Immature natural killer cell (primary cell): ENCODE measurements at regions not wholly inside any gene's neighbourhood (a gene's known extent, or its start where the extent isn't known, plus 50 kb on each side); places are given as distances from the start of the nearest gene placed in this dataset.
"Not testable (repeated sequence)": the region's sequence is repeated elsewhere in the genome, so short reads cannot be mapped to it uniquely, and the experiment has no call there.

Experiments used
- DNase-seq, 3 donors: peaks; one replicate each; pipeline ENCODE4 v3.0.0; 2022; ENCODE audit warnings: mixed read lengths in 1 of 3
- H3K27ac Mint-ChIP-seq, 6 donors: one replicate each; pipeline ENCODE4 v1.8.0; 2020; ENCODE audit warnings: mixed read lengths in 6 of 6, mild to moderate bottlenecking in 5 of 6, inconsistent platforms in 4 of 6, moderate library complexity in 3 of 6
- H3K27me3 Mint-ChIP-seq, 3 donors: one replicate each; pipeline ENCODE4 v1.8.0; 2020 to 2021; ENCODE audit warnings: low read depth in 3 of 3, mild to moderate bottlenecking in 3 of 3, mixed read lengths in 3 of 3, moderate library complexity in 3 of 3, inconsistent platforms in 1 of 3
- H3K36me3 Mint-ChIP-seq, 3 donors: one replicate each; pipeline ENCODE4 v1.8.0; 2020; ENCODE audit warnings: mixed read lengths in 3 of 3, inconsistent platforms in 2 of 3, mild to moderate bottlenecking in 2 of 3
- H3K4me1 Mint-ChIP-seq, 2 donors: one replicate each; pipeline ENCODE4 v1.8.0; 2020; ENCODE audit warnings: inconsistent platforms in 2 of 2, mild to moderate bottlenecking in 2 of 2, mixed read lengths in 2 of 2, moderate library complexity in 1 of 2
- H3K4me3 Mint-ChIP-seq, 5 donors: one replicate each; pipeline ENCODE4 v1.8.0; 2020; ENCODE audit warnings: mild to moderate bottlenecking in 5 of 5, mixed read lengths in 5 of 5, inconsistent platforms in 3 of 5, moderate library complexity in 3 of 5
- H3K9me3 Mint-ChIP-seq, 6 donors: one replicate each; pipeline ENCODE4 v1.8.0; 2020; ENCODE audit warnings: mild to moderate bottlenecking in 6 of 6, mixed read lengths in 6 of 6, inconsistent platforms in 4 of 6, moderate library complexity in 3 of 6

DNA sequence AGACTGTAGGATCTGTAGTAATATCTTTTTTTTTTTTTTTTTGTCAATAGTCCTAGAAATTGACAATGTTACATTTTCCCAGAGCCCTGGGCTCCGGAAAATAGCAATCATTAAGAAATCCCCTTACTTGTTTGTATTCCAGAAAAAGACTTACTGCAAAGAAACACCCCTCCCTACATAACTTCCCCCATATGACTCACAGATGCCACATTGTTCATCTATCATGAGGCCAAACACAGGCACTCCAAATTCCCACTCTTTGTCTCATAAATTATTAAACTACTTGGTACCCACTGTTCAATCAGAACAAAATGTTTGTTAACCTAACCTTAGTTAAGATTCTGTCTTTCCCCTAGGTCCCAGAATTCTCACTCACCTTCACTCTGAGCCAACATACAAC, 53.5 kb downstream of the TEX51 start:
- H3K27ac Mint-ChIP-seq, result no peak overlapping the region
- no peaks in the 10 kb centered on the region for H3K36me3 Mint-ChIP-seq
- no peak for DNase-seq
- H3K9me3 Mint-ChIP-seq, result peaks cover 0 to 4% (median 0%) of the 10 kb centered on the region in 6 donors
- H3K27me3 Mint-ChIP-seq, result peaks cover 5 to 8% (median 7%) of the 10 kb centered on the region in 3 donors
- no peaks in the 10 kb centered on the region for H3K4me1 Mint-ChIP-seq
- H3K4me3 Mint-ChIP-seq, result no peak overlapping the region

DNA sequence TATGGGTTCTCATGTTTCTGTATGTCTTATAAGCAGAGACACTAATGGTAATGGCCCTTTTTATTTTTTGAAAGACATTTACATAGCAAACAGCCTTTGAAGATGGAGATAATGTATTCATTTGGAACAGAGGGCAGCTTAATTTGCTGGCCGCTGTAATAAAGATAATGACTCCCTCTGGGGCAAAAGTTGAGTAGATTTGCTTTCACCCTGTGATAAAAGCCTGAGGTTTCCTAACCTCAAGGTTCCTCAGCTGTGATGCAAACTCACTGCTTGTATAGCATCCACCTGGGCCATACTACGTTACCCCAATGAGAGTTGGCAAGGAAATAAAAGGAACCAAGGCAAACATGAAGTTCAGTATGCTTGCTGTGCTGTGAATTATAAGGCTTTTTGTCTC, 54.8 kb downstream of the TEX51 start:
- peaks cover 0 to 4% (median 0%) of the 10 kb centered on the region in 6 donors for H3K9me3 Mint-ChIP-seq
- no peak overlapping the region for H3K27ac Mint-ChIP-seq
- no peak overlapping the region for H3K4me3 Mint-ChIP-seq
- H3K4me1 Mint-ChIP-seq, result no peaks in the 10 kb centered on the region
- H3K36me3 Mint-ChIP-seq, result no peaks in the 10 kb centered on the region
- no peak for DNase-seq
- peaks cover 5 to 8% (median 7%) of the 10 kb centered on the region in 3 donors for H3K27me3 Mint-ChIP-seq

DNA sequence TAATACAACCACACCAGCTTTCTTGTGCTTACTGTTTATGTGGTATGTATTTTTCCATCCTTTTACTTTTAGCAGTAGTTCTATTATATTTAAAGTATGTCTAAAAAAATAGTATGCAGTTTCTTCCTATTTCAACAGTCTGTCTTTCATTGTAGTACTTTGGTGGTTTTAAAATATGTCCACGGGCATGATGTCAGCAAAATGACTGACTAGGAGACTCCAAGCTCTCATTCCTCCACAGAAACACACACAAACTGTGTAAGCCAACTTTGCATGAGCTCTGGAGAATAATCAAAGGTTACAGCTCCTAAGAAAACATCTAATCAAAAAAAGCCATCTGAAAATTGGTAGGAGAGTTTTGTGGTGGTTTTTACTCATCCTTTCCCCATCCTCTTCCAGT, 56.1 kb downstream of the TEX51 start:
- no peak for DNase-seq
- H3K4me1 Mint-ChIP-seq, result no peaks in the 10 kb centered on the region
- no peak overlapping the region for H3K27ac Mint-ChIP-seq
- H3K9me3 Mint-ChIP-seq, result peaks cover 0 to 5% (median 0%) of the 10 kb centered on the region in 6 donors
- H3K27me3 Mint-ChIP-seq, result peaks cover 5 to 8% (median 7%) of the 10 kb centered on the region in 3 donors
- no peak overlapping the region for H3K4me3 Mint-ChIP-seq
- H3K36me3 Mint-ChIP-seq, result no peaks in the 10 kb centered on the region

- not testable (repeated sequence) for H3K27me3 Mint-ChIP-seq, H3K27ac Mint-ChIP-seq, H3K4me3 Mint-ChIP-seq, H3K36me3 Mint-ChIP-seq, H3K9me3 Mint-ChIP-seq, DNase-seq, H3K4me1 Mint-ChIP-seq
These were observed 58.1 kb downstream of the TEX51 start for GRCh38 chr2:126956773-126957172.

GRCh38 chr2:126963390-126963789, 64.7 kb downstream of the TEX51 start:
- Mint-ChIP-seq H3K27me3 (peaks cover 5 to 21% (median 8%) of the 10 kb centered on the region in 3 donors), H3K9me3 (peaks cover 0 to 11% (median under 1%) of the 10 kb centered on the region in 6 donors), H3K4me3 (no peak overlapping the region)

GRCh38 chr2:126966601-126967000, 67.9 kb downstream of the TEX51 start:
- Mint-ChIP-seq H3K4me1 (no peaks in the 10 kb centered on the region), H3K36me3 (no peaks in the 10 kb centered on the region), H3K27me3 (peaks cover 2 to 25% (median 10%) of the 10 kb centered on the region in 3 donors), H3K27ac (no peak overlapping the region), H3K4me3 (no peak overlapping the region), H3K9me3 (peaks cover 0 to 6% (median 0%) of the 10 kb centered on the region in 6 donors)
- DNase-seq, result no peak

More at GRCh38 chr2:126963390-126963789, 64.7 kb downstream of the TEX51 start:
- DNase-seq, result no peak
- no peaks in the 10 kb centered on the region for H3K4me1 Mint-ChIP-seq
- H3K36me3 Mint-ChIP-seq, result no peaks in the 10 kb centered on the region
- H3K27ac Mint-ChIP-seq, result no peak overlapping the region

GRCh38 chr2:126970583-126970982, 71.9 kb downstream of the TEX51 start:
- no peaks in the 10 kb centered on the region for H3K9me3 Mint-ChIP-seq
- no peak for DNase-seq
- H3K36me3 Mint-ChIP-seq, result no peaks in the 10 kb centered on the region
- no peak overlapping the region for H3K27ac Mint-ChIP-seq
- H3K27me3 Mint-ChIP-seq, result peaks cover 5 to 21% (median 11%) of the 10 kb centered on the region in 3 donors
- peak overlapping the region; percentile 1 to 49 (median 27) for H3K4me3 Mint-ChIP-seq
- H3K4me1 Mint-ChIP-seq, result peaks cover 0 to 1% of the 10 kb centered on the region in 2 donors

DNA sequence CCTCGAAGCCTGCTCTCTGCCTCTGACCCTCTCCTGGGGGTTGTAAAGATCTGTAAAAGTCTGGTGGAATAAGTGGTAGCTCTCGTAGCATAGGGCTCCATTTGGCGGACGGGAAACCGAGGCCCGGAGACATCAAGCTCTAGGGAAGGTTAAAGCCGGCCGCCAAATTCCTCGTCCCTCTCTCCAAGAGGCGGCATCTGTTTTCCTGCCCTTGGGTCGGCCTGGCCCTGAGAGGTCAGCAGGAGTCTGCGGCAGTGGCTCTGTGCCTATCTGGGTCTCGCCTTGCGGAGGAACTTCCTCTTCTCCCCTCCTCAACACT, 72.4 kb downstream of the TEX51 start:
- Mint-ChIP-seq H3K4me1 (peaks cover 0 to 1% of the 10 kb centered on the region in 2 donors), H3K36me3 (no peaks in the 10 kb centered on the region), H3K9me3 (no peaks in the 10 kb centered on the region), H3K27me3 (peaks cover 3 to 17% (median 10%) of the 10 kb centered on the region in 3 donors), H3K4me3 (peak overlapping the region in 2 of 5 donors; percentile 27 to 57), H3K27ac (no peak overlapping the region)
- DNase-seq, result no peak

DNA sequence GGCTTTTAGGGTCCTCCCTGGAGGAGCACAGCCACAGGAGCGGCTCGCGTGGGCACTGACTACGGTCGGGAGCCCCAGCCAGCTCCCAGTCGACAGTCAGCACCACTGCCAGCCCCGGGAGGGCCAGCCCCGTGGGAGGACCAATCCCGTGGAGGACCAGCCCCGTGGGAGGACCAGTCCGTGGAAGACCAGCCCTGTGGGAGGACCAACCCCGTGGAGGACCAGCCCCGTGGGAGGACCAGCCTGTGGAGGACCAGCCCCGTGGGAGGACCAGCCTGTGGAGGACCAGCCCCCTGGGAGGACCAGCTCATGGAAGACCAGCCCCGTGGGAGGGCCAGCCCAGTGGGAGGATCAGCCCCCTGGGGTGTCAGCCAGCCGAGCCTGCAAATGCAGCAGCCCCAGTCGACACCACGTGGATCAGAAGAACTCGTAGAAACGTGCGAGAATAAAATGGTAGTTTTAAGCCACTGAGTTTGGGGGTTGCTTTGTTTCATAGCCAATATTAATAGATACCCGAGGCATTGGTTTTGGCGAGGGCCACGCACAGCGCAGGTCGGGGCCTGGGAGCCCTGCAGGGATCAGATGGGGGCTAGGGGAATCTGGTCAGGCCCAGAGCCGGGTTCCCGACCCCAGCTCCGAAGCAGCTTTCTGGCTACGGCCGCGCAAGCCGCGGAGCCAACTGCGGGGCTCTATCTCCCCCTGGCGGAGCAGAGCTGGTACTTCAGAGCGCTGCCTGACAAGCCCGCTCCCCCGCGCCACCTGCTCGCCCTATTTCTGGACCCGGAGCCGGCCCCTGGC, 73.0 kb downstream of the TEX51 start:
- H3K4me3 Mint-ChIP-seq, result peak overlapping the region; percentile 79 to 83 (median 82)
- H3K4me1 Mint-ChIP-seq, result peaks cover 0 to 1% of the 10 kb centered on the region in 2 donors
- no peaks in the 10 kb centered on the region for H3K9me3 Mint-ChIP-seq
- H3K27me3 Mint-ChIP-seq, result peaks cover 3 to 15% (median 9%) of the 10 kb centered on the region in 3 donors
- no peaks in the 10 kb centered on the region for H3K36me3 Mint-ChIP-seq
- peak; percentile 56 to 68 (median 62) for DNase-seq
- peak overlapping the region in 3 of 6 donors; percentile 34 to 72 (median 46) for H3K27ac Mint-ChIP-seq

GRCh38 chr2:126972279-126972626, 73.6 kb downstream of the TEX51 start:
- Mint-ChIP-seq H3K9me3 (no peaks in the 10 kb centered on the region), H3K4me1 (peaks cover 0 to 1% of the 10 kb centered on the region in 2 donors), H3K4me3 (no peak overlapping the region), H3K27me3 (peaks cover 3 to 15% (median 5%) of the 10 kb centered on the region in 3 donors), H3K27ac (no peak overlapping the region), H3K36me3 (no peaks in the 10 kb centered on the region)
- no peak for DNase-seq

- Mint-ChIP-seq H3K27me3 (peaks cover 2 to 11% (median 5%) of the 10 kb centered on the region in 3 donors), H3K9me3 (no peaks in the 10 kb centered on the region), H3K4me3 (no peak overlapping the region), H3K36me3 (no peaks in the 10 kb centered on the region), H3K27ac (no peak overlapping the region), H3K4me1 (peaks cover 0 to 1% of the 10 kb centered on the region in 2 donors)
- DNase-seq, result no peak
These were observed 75.1 kb downstream of the TEX51 start for GRCh38 chr2:126973745-126974144.

- H3K36me3 Mint-ChIP-seq, result no peaks in the 10 kb centered on the region
- H3K27me3 Mint-ChIP-seq, result peaks cover 2 to 9% (median 3%) of the 10 kb centered on the region in 3 donors
- peak overlapping the region in 1 of 6 donors; percentile 18 for H3K27ac Mint-ChIP-seq
These were observed 77.3 kb downstream of the TEX51 start for GRCh38 chr2:126975671-126976655.

DNA sequence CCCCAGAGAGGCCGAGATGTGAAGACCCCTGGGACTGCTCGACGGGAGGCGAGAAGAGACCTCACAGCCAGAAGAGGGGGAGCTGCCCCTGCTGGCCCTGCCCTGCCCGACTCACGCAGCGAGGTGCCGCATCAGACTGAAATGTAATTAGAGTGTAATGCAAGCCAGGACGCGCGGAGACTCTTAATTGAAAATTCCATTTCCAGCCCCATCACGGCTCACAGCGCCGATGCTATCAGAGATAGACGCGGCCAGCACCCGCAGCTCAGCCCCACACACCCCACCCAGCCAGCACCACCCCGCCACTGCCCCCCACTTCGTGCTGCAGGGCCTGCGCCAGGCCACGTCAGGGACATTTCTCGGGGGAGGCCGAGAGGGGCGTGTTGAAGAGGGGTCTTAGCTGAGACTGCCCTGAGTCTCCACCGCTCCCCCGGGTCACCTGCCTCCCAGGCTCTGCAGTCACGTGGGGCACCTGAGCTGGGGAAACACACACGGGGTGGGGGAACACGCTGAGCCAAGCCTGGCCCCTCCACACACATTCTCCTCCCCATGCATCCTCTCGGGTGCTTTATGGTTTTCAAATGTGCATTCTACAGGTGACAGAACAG, 78.1 kb downstream of the TEX51 start:
- Mint-ChIP-seq H3K27me3 (peaks cover 2 to 8% (median 3%) of the 10 kb centered on the region in 3 donors), H3K36me3 (no peaks in the 10 kb centered on the region), H3K9me3 (no peaks in the 10 kb centered on the region), H3K4me1 (peaks cover 0 to 1% of the 10 kb centered on the region in 2 donors), H3K4me3 (no peak overlapping the region), H3K27ac (no peak overlapping the region)
- no peak for DNase-seq

More at GRCh38 chr2:126975671-126976655, 77.3 kb downstream of the TEX51 start:
- no peak for DNase-seq
- Mint-ChIP-seq H3K4me1 (peaks cover 0 to 1% of the 10 kb centered on the region in 2 donors), H3K4me3 (no peak overlapping the region), H3K9me3 (no peaks in the 10 kb centered on the region)
